ENCODE measurements at regions not wholly inside any gene's neighbourhood (a gene's known extent, or its start where the extent isn't known, plus 50 kb on each side); places are given as distances from the start of the nearest gene placed in this dataset.

GRCh38 chr4:137333031-137333430 is 199.3 kb downstream of the PCDH18 start:
- FAIRE-seq: no peak
- no peak for DNase-seq (ENCODE audit: low spot score)

- DNase-seq (ENCODE audit: low spot score) (no peak), FAIRE-seq (no peak)
Observed at GRCh38 chr4:137312257-137312656, 220.0 kb downstream of the PCDH18 start.

- no peak for FAIRE-seq
- DNase-seq (ENCODE audit: low spot score): no peak
Observed at GRCh38 chr4:137310593-137311490, 221.5 kb downstream of the PCDH18 start.

- no peak for DNase-seq (ENCODE audit: low spot score)
- no peak for FAIRE-seq
Observed at GRCh38 chr4:137310166-137310565, 222.1 kb downstream of the PCDH18 start.

- no peak for FAIRE-seq
Observed at GRCh38 chr4:137309424-137309823, 222.9 kb downstream of the PCDH18 start.

GRCh38 chr4:137307806-137308205 is 224.5 kb downstream of the PCDH18 start:
- FAIRE-seq: no peak

More at GRCh38 chr4:137309424-137309823, 222.9 kb downstream of the PCDH18 start:
- DNase-seq (ENCODE audit: low spot score): no peak

GRCh38 chr4:137300776-137301175 is 231.5 kb downstream of the PCDH18 start:
- FAIRE-seq: no peak
- DNase-seq (ENCODE audit: low spot score): no peak

More at GRCh38 chr4:137307806-137308205, 224.5 kb downstream of the PCDH18 start:
- no peak for DNase-seq (ENCODE audit: low spot score)

- DNase-seq (ENCODE audit: low spot score): no peak
- no peak for FAIRE-seq
Observed at GRCh38 chr4:137299281-137299680, 233.0 kb downstream of the PCDH18 start.

- no peak for FAIRE-seq
Observed at GRCh38 chr4:137293281-137293680, 239.0 kb downstream of the PCDH18 start.

GRCh38 chr4:137283737-137284136 is 248.6 kb downstream of the PCDH18 start:
- no peak for DNase-seq (ENCODE audit: low spot score)
- FAIRE-seq: no peak

More at GRCh38 chr4:137293281-137293680, 239.0 kb downstream of the PCDH18 start:
- no peak for DNase-seq (ENCODE audit: low spot score)

- FAIRE-seq (no peak), DNase-seq (ENCODE audit: low spot score) (no peak)
Observed at GRCh38 chr4:137278431-137278830, 253.9 kb downstream of the PCDH18 start.

GRCh38 chr4:137274404-137274803 is 257.9 kb downstream of the PCDH18 start:
- DNase-seq (ENCODE audit: low spot score): no peak
- FAIRE-seq: no peak

- FAIRE-seq (peak; percentile 18), DNase-seq (ENCODE audit: low spot score) (peak; percentile 11)
Observed at GRCh38 chr4:137267024-137267423, 265.3 kb downstream of the PCDH18 start.

GRCh38 chr4:137266511-137266910 is 265.8 kb downstream of the PCDH18 start:
- FAIRE-seq (no peak), DNase-seq (ENCODE audit: low spot score) (no peak)

GRCh38 chr4:137263206-137263605 is 269.1 kb downstream of the PCDH18 start:
- FAIRE-seq (no peak), DNase-seq (ENCODE audit: low spot score) (no peak)

GRCh38 chr4:137253949-137254348 is 278.3 kb downstream of the PCDH18 start:
- no peak for FAIRE-seq
- DNase-seq (ENCODE audit: low spot score): no peak

- FAIRE-seq (no peak), DNase-seq (ENCODE audit: low spot score) (no peak)
Observed at GRCh38 chr4:137249112-137249511, 283.2 kb downstream of the PCDH18 start.

GRCh38 chr4:137238456-137239162 is 293.7 kb downstream of the PCDH18 start:
- FAIRE-seq: no peak
- no peak for DNase-seq (ENCODE audit: low spot score)

GRCh38 chr4:137226900-137227299 is 305.4 kb downstream of the PCDH18 start:
- DNase-seq (ENCODE audit: low spot score) (no peak), FAIRE-seq (no peak)

- no peak for FAIRE-seq
Observed at GRCh38 chr4:137226221-137226620, 306.1 kb downstream of the PCDH18 start.

GRCh38 chr4:137213372-137214173 is 318.7 kb downstream of the PCDH18 start:
- no peak for DNase-seq (ENCODE audit: low spot score)
- no peak for FAIRE-seq

More at GRCh38 chr4:137226221-137226620, 306.1 kb downstream of the PCDH18 start:
- no peak for DNase-seq (ENCODE audit: low spot score)

All from RCC 7860 (cell line).